HG02678 (cell line): ENCODE measurements at regions not wholly inside any gene's neighbourhood (a gene's known extent, or its start where the extent isn't known, plus 50 kb on each side); places are given as distances from the start of the nearest gene placed in this dataset.

Source experiments
- ATAC-seq: cut with Tn5 transposase; IDR thresholded peaks from one replicate; pipeline ENCODE4 v1.9.1; 2021; ENCODE audit warnings: mild to moderate bottlenecking, moderate library complexity; ENCODE audit not compliant: unreplicated experiment

DNA sequence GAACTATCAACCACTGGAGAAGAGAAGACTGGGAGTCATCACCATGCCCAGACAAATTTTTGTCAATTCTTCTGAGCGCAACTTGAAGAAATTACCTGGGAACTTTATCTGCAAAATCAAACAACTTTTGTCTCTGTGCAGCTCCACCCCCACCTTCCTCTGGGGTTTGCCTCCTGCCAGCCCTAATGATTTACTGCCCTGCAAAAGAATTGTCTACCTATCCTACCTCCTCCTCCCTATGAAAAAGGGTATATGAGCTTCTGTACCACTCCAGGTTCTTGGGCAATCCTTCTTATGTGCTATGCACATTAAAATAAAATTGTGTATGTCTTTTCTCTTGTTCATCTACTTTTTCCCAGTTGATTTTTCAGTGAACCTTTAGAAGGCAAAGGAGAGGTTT lies 191.9 kb downstream of the URB2 start:
- ATAC-seq: no peak

DNA sequence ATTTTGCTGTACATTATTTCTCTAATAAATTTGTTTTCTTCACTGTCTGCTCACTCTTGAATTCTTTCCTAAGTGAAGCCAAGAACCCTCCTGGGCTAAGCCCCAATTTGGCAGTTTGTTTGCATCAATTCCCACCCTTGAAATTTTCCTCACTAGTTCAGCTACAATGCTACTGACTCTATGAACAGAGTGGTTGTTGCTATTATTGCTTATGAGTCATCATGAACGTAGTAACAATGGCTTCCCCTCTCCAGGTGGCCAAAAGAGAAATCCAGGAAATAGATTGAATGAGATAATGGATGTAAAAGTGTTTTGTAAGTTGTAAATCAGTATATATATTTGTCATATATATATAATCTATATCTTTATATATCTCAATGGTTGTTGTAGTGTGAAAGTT lies 193.0 kb downstream of the URB2 start:
- ATAC-seq: no peak

DNA sequence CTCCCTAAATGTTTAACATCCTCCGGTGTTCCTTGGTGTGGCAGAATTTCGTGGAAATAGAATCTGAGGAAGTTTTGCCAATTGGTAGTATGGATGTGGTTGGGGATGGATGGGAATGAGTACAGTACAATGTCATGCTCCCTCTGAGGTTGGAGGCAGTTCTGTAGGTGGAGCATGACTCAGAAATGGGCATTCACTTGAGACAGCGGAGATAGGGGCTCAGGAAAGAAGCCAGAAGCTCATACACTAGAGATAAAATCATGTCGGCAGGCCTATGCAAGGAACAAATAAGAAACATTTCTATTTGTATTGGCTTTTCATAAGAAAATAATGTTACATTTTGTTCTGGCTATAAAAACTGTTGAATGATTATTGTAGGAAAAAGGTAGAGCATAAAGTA lies 196.0 kb downstream of the URB2 start:
- no peak for ATAC-seq

DNA sequence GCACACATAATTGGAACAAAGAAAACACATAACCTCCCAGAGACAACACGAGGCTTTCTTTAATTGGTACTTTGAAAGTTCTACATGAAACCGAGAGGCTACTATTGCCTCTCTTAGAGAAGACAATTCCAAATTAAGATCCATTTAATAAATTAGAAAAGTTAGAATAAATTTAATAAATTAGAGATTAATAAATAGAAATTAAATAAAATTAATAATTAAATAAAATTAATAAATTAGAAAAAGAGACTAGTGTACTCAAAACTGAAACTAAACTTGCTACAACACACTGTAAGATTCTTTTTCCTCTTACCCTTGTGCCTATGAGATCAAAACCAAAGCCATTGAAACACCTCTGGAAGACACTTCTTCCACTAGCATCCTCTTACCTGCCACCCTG lies 199.0 kb downstream of the URB2 start:
- ATAC-seq: no peak

DNA sequence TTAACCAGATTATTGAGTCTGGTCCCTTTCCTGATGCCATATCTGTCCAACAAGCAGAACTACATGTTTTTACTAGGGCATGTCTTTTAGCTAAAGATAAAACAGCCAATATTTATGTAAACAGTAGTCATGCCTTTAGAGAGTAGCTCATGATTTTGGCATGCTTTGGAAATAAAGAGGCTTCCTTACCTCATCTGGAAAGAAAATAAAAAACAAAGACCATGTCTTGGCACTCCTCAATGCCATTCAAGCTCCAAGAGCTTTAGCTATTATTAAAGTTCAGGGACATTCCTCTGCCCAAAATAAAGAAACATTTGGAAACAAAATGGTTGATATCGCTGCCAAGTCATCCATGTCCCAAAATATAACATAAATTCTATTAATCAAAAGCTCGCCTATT lies 202.4 kb downstream of the URB2 start:
- no peak for ATAC-seq

DNA sequence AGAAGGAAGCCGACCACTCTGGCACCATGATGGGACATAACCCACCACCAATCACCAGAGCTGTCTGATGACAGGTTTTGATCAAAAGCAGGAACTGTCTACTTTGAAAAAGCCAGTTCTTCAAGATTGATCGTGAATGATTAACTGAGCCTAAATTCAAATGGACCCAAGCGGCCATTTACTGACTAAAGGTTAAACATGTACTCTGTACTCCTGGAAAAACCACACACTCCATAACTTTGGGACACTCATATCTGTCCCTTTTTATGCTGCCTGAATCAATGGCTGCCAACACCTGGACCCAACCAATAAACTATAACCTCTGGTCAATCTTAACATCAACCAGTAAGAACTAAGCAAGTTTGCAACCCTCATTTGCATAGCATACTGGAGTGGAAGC lies 206.6 kb downstream of the URB2 start:
- ATAC-seq: no peak

DNA sequence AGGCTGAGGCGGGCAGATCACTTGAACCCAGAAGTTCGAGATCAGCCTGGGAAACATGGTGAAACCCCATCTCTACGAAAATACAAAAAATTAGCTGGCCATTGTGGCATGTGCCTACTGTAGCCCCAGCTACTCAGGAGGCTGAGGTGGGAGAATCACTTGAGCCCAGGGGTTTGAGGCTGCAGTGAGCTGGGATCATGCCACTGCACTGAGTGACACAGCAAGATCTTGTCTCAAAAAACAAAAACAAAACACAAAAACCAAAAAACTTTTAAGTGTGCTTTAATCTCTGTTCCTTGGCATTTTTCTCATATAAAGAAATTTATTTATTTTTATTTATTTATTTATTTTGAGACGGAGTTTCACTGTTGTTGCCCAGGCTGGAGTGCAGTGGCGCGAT lies 208.2 kb downstream of the URB2 start:
- no peak for ATAC-seq

DNA sequence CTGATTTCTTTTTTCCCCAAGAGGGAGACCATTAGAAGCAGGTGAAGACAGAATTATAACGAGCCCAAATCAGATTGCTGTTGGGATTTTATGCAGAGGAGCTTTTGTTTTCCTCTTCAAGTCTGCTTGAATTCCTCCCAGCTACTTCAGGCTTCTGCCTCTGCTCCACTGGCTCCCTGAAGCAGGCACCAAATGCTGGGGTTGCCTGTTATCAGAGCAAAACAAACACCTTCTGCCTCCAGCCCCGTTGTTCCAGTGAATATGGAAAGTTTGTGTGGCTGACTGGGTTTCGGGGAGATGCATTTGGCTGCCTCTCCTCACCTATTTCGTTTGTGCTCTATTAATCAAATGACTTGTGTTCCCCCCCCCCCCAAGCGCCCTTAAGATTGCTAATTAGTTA lies 209.2 kb downstream of the URB2 start:
- no peak for ATAC-seq

DNA sequence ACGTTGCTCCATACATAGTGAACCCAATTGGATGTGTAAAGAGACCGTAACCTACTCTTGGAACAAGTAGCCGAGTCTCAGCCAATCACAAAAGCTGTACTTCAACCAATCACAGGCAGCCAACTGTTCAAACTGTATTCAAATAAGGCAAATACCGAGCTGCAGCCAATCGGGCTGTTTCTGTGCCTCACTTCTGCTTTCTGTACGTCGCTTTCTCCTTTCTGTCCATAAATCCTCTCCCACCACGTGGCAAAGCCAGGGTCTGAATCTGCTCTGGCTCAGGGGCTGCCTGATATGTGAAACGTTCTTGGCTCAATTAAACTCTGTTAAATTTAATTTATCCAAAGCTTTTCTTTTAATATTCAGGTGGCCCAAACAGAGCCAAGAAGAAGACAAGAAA lies 210.3 kb downstream of the URB2 start:
- no peak for ATAC-seq

DNA sequence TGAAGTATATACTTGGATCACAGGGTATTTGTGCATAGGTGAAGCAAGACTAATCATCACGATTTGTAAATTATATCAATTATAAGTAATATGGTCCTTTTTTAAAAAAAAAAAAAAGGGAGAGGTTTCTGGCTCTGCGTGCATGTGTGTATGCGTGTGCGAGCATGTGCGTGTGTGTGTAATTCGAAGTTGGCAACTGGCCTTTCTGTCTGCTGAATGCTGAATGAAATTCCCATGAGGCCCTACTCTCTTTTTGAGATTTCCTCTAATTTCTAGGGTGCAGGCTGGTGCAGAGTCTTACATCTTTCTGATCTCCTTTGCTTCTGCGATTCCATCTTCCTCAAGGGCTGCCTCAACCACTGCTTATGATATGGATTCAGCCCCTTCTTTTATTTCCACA lies 212.2 kb downstream of the URB2 start:
- ATAC-seq: no peak

DNA sequence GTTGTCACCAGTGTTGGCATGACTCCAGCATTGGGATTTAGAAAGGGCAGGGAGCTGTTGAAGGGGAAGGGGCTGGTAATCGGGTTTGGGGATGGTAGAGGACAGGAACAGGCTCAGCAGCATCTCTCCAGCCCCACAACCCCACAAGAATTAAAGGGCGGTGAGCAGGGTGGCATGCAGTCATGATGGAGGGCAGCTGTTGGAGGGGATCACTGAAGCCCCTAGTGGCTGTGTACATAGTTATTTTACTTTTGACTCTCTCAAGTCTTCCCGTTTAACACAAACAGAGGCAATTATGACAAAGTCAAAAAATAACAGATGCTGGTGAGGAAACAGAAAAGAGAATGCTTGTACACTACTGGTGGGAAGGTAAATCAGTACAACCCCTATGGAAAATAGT lies 213.8 kb downstream of the URB2 start:
- ATAC-seq: no peak

DNA sequence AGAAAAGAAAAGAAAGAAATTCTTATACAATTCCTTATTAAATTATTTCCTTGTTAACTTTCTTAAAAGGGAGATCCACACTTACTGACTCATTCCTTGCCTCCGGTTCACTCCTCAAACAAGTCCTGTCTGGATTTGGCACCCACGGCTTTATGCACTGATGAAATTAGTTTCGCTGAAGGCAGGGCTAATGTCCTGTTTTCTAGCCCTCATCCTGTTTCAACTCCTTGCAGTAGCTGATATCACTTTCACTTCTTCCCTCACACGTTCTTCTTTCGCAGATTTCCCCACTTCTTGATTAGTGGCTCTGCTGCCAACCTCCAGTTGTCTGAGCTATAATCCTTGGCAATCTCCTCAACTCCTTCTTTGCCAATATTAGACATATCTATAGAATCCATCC lies 215.2 kb downstream of the URB2 start:
- ATAC-seq: no peak

DNA sequence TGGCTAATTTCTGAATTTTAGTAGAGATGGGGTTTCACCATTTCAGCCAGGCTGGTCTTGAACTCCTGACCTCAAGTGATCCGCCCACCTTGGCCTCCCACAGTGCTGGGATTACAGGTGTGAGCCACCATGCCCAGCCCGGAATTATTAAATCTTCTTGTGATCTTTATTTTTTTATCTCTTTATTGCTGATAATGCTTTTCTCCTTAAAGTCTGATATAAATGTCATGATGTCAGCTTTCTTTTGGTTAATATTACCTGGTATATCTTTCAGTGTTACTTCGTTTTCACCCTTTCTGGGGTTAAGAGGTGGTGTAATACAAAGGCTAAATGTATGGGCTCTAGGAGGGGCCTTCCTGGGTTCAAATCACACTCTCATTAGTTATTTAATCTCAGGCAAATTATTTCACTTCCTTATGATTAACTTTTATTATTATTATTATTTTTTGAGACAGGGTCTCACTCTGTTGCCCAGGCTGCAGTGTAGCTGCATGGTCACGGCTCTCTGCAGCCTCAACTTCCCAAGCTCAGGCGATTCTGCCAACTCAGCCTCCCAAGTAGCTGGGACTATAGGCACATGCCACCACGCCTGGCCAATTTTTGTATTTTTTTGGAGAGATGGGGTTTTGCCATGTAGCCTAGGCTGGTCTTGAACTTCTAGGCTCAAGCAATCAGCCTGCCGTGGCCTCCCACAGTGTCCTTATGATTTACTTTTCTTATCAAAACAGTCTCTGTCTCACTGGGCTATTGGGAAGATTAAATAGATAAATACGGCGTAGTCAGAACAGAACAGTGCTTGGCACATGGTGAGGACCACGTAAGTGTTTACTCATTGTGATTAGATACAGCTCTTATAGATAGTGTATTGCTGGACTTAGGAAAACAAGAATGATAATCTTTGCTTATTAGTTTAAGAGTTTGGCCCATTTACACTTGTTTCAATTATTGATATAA lies 216.5 kb downstream of the URB2 start:
- no peak for ATAC-seq

DNA sequence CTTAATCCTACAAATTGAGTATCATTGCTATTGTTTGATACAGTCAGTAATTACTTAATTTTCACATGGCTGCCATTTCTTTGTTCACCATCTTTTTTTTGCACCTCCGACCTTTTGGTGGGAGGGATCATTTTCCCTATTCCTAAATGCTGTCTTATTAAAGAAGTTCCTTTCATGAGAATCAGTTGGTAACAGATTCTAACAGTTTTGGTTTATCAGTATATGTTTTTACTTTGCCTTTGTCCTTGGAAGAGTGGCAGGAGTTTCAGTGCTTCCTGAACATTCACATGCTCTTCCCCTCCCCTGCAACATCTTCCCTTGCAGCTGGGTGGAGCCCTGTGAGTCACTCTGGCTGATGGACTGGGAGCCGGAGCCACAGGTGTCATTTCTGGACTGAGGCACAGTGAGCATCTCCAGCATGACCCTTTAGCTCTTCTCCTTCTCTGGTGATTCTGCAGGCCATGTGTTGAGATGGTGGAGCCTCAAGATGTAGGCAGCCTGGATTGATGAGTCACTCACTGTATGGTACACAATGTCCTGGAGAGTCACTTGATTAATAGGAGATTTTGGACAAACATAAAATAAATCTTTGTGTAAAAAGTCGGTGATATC lies 217.7 kb downstream of the URB2 start:
- ATAC-seq: no peak

DNA sequence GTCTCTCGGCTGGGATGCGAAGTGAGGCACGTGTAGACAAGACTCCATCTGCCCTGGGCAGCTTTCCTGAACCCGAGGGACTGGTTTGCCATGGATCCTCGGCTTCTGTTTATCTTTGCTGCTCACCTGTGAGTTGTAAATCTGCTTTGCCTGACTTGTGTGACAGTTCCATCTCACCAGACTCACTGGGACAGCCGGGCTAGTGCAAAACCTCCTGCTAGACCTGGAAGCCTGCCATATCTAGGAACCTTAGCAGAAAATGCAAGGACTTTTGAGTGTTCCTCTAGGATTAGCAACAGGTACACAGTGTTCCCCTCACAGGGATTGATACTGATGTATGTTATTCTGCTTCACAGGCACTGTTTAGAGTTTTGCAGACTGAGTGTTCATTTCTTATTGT lies 218.6 kb downstream of the URB2 start:
- ATAC-seq: no peak

DNA sequence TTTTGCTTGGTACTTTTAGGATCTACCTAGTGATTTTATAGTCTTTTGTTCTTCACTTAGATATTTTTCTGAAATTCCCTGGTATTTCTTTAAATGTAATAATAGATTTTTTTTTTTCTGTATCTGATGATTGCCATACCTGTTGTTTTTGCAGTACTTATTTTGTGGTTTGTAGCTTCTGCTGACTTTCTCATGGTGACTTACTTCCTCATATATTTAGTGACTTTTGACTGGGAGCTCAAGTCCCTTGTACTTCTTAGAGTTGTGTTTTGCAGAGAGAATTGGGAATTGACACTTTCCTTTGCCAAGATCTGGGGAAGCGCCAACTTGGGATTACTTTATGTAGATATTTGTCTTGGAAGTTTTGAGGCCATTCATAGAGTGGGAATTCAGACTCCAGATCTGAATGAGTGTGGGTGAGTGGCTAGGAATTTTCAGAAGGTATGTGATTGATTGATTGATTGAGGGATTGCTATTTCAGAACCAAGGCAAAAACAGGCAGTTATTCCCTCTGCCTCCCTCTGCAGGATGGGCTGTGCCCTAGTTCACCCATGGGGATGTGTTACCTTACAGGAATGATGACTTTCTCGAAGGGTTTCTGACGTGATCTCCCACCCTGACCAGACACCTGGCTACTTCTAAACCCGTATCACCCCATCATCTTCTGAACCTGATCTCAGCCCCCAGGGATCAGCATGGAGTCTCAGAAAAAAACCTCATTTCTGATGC lies 219.5 kb downstream of the URB2 start:
- no peak for ATAC-seq

DNA sequence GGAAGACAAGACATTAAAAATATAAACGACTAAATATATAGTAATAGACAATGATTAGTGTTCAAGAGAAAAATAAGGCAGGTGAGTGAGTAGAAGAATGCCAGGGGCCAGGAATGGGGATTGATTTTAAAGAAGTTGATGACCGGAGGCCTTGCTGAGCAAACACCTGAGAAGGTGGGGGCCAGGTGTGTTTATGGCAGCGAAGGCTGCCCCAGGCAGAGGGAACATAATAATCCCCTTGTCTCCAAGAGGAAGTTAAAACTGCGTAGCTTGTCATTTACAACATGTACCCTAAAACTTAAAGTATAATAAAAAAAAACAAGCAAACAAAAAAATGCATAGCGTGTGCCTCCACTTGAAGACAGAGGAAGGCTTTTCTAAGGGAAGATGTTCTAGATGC lies 220.3 kb downstream of the URB2 start:
- ATAC-seq: no peak

DNA sequence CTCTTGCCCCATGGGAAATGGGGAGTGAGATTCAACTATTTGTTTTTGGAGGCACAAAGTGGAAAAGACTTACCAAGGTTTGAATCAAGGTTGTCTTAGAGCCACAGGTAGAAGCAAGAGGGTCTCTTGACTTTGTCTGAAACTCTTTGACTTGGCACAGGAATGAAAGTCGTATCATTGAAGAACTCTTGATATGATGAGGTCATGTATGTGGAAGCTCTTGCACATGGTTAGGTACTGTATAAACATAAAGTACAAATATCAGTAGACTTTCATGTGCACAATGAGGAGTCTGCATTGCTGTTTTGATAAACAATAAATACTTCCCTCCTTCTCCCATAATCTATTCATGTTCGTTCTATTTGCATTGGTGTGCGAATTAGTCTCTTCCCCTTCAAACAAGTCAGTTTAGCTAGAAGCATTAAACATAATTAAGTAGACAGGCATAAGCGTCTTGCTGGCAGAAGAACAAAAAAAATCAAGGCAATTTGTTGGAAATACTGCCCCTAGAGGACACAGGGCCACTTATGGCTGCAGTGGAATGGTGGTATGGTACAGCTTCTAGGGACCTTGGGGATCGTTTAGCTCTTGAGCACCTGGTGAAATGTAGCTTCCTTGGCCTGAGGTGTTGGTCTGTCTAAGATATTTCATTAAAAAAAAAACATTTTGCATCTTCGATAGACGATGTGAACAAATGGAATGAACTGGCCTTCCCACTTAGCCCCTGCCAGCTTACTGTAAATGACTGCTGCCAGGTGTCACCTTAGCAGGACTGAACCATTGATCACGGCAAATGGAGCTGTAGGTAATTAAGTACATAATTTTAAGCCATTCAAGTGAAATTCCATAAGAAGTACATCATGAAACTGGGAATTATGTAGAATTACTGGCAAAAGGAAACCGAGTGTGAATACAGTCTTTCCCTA lies 218.0 kb upstream of the GALNT2 start:
- ATAC-seq: no peak

DNA sequence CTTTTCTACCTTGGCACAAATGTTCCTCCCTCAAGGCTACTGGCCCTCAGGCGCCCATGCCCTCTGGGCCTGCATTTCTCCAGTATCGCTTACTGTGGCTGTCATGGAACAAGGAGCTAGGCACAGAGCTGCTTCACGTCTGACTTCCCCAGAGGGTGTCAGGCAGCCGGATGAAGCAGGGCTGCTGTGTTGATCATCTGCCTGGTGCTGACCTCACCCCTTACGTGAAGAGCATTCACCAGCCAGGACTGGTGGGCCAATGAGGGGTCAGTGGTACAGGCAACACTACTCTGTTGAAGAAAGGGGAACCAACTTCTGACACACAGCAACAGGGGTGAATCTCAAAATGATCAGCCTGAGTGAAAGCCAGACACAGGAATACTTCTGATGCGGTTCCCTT lies 215.5 kb upstream of the GALNT2 start:
- ATAC-seq: no peak

DNA sequence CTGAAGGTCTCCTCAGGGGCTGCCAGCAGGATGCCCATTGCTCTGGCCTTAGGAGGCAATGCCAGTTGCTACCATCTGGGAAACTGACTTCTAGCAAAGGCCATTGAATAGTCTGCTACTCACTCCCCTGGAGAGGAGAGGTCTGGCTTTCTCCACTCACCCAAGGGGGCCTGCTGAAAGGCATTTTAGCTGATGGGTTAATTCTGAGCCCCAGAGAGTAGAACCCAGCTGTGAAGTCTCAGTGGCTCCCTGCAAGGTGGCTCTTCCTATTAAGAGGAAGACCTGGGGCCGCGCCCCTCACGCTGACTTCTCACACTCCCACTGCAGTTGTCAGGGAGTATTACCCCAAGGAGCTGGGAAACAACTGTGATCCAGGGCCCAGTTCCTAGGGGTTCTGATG lies 213.3 kb upstream of the GALNT2 start:
- ATAC-seq: no peak

DNA sequence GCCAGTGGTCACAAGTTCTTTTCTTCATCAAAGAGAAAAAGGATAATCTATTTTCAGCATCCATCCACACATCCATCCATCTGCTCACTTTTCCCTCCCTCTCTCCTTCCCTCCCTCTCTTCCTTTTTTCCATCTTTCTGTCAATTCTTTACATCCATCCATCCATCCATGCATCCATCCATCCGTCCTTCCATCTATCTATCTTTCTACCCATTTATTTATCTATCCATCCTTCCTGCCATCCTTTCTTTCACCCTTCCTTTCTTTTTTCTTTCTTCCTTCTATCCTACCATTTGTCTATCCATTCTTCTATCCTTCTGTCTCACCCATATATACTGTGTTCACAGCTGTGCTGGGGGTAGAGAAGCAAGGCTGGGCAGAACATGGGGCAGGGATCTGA lies 212.4 kb upstream of the GALNT2 start:
- ATAC-seq: no peak
